Neural cell (in vitro differentiated cells): ENCODE measurements at regions not wholly inside any gene's neighbourhood (a gene's known extent, or its start where the extent isn't known, plus 50 kb on each side); places are given as distances from the start of the nearest gene placed in this dataset.

ENCODE experiments used
- H2AFZ ChIP-seq: fragments of 200-600, 300-800 bp; sonication (generic), shearing (Covaris generic); 2 replicates; pipeline ENCODE4 v1.6.0; 2014; ENCODE audit warnings: low read depth, mild to moderate bottlenecking, antibody characterized with exemption, low read length, moderate library complexity
- H3F3A ChIP-seq: fragments of 200-600 bp; shearing (Covaris generic); 2 replicates; pipeline ENCODE4 v1.6.1; 2016; ENCODE audit warnings: mild to moderate bottlenecking, moderate library complexity, mixed read lengths, antibody characterized with exemption, low read length; ENCODE audit not compliant: insufficient read depth, poor library complexity, severe bottlenecking
- H3K27ac ChIP-seq: fragments of 200-600, 300-800 bp; sonication (generic), shearing (Covaris generic); 2 replicates; pipeline ENCODE4 v1.5.1; 2014; ENCODE audit warnings: mild to moderate bottlenecking, low read length, moderate library complexity
- H3K27me3 ChIP-seq: fragments of 300-800, 200-600 bp; sonication (generic), shearing (Covaris generic); 2 replicates; pipeline ENCODE4 v1.6.0; 2014; ENCODE audit warnings: mild to moderate bottlenecking, low read depth, low read length, moderate library complexity; ENCODE audit not compliant: insufficient read depth
- H3K36me3 ChIP-seq: fragments of 300-800, 200-600 bp; sonication (generic), shearing (Covaris generic); 2 replicates; pipeline ENCODE4 v1.5.1; 2014; ENCODE audit warnings: mild to moderate bottlenecking, antibody characterized with exemption, low read length, moderate library complexity; ENCODE audit not compliant: insufficient read depth
- H3K4me2 ChIP-seq: fragments of 300-800, 200-600 bp; sonication (generic), shearing (Covaris generic); 2 replicates; pipeline ENCODE4 v1.6.0; 2014; ENCODE audit warnings: mild to moderate bottlenecking, low read length
- H3K4me3 ChIP-seq: fragments of 300-800, 200-600 bp; sonication (generic), shearing (Covaris generic); 2 replicates; pipeline ENCODE4 v1.5.1; 2014; ENCODE audit warnings: mild to moderate bottlenecking, low read length, moderate library complexity
- H3K79me2 ChIP-seq: fragments of 200-600 bp; shearing (Covaris generic); replicated peaks from 2 replicates; pipeline ENCODE4 v1.6.0; 2014; ENCODE audit warnings: mild to moderate bottlenecking, low read length, moderate library complexity; ENCODE audit not compliant: insufficient read depth
- H3K9ac ChIP-seq: fragments of 300-800, 200-600 bp; sonication (generic), shearing (Covaris generic); 2 replicates; pipeline ENCODE4 v1.6.1; 2016; ENCODE audit warnings: mild to moderate bottlenecking, low read length, mixed read lengths
- H3K9me2 ChIP-seq: fragments of 200-600 bp; shearing (Covaris generic); 2 replicates; pipeline ENCODE4 v1.6.1; 2016; ENCODE audit warnings: mild to moderate bottlenecking, low read length, mixed read lengths; ENCODE audit not compliant: insufficient read depth
- H3K9me3 ChIP-seq: fragments of 200-600, 300-800 bp; sonication (generic), shearing (Covaris generic); 2 replicates; pipeline ENCODE4 v1.6.1; 2016; ENCODE audit warnings: mild to moderate bottlenecking, mixed run types, low read length, moderate library complexity, mixed read lengths
- H4K20me1 ChIP-seq: fragments of 200-600 bp; shearing (Covaris generic); 2 replicates; pipeline ENCODE4 v1.6.1; 2016; ENCODE audit warnings: mild to moderate bottlenecking, mixed run types; ENCODE audit not compliant: insufficient read depth
- EP300 ChIP-seq: fragments of 450-650 bp; conservative IDR thresholded peaks from 2 replicates; pipeline ENCODE4 v1.6.1; 2014; ENCODE audit warnings: antibody characterized with exemption, mild to moderate bottlenecking, moderate library complexity; ENCODE audit not compliant: poor library complexity, severe bottlenecking
- EZH2 ChIP-seq: fragments of 200-600, 300-800 bp; shearing (Covaris generic), sonication (generic); IDR thresholded peaks from 2 replicates; pipeline ENCODE4 v1.6.1; 2014; ENCODE audit warnings: antibody characterized with exemption, low read length, borderline replicate concordance, mild to moderate bottlenecking; ENCODE audit not compliant: insufficient read depth, poor library complexity, severe bottlenecking
- MXI1 ChIP-seq: fragments of 450-650 bp; conservative IDR thresholded peaks from 2 replicates; pipeline ENCODE4 v1.6.1; 2014; ENCODE audit warnings: antibody characterized with exemption, mild to moderate bottlenecking; ENCODE audit not compliant: poor library complexity, severe bottlenecking
- POLR2AphosphoS5 ChIP-seq: IDR thresholded peaks from 2 replicates; pipeline ENCODE4 v1.6.1; 2012
- RAD21 ChIP-seq: fragments of 450-650 bp; conservative IDR thresholded peaks from 2 replicates; pipeline ENCODE4 v1.6.1; 2014; ENCODE audit warnings: antibody characterized with exemption, mild to moderate bottlenecking, moderate library complexity
- SMC3 ChIP-seq: fragments of 450-650 bp; conservative IDR thresholded peaks from 2 replicates; pipeline ENCODE4 v1.6.1; 2014; ENCODE audit warnings: antibody characterized with exemption, mild to moderate bottlenecking, moderate library complexity; ENCODE audit not compliant: poor library complexity
- TAF1 ChIP-seq: IDR thresholded peaks from 2 replicates; pipeline ENCODE4 v1.6.1; 2012; ENCODE audit warnings: low read depth
- TF ChIP-seq, protein P1 (sequence below): fragments of 450-650 bp; IDR thresholded peaks from 2 replicates; pipeline ENCODE4 v1.5.1; 2014; ENCODE audit warnings: antibody characterized with exemption, mild to moderate bottlenecking, moderate library complexity; ENCODE audit not compliant: poor library complexity, severe bottlenecking
- TF ChIP-seq, protein P2 (sequence below): IDR thresholded peaks from 2 replicates; pipeline ENCODE4 v1.6.1; 2012; ENCODE audit warnings: borderline replicate concordance

DNA sequence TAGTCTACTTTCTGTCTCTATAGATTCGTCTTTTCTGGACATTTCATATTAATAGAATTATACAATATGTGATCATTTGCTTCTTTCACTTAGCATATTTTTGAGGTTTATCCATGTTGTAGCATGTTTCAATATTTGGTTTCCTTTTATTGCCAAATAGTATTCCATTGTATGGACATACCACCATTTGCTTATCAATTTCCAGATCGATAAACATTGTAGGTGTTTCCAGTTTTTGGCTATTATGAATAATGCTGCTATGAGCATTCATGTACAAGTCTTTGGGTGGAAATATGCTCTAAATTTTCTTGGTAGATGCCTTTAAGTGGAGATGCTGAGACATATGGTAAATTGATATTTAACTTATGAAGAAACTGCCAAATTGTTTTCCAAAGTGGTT is 114.1 kb downstream of the RND3 start:
- no peaks in the 10 kb centered on the region for H3F3A ChIP-seq
- H3K27me3 ChIP-seq = no peaks in the 10 kb centered on the region
- no peaks in the 10 kb centered on the region for H4K20me1 ChIP-seq
- H3K79me2 ChIP-seq = no peaks in the 10 kb centered on the region
- H3K9ac ChIP-seq = no peak overlapping the region
- no peak overlapping the region for H3K4me3 ChIP-seq
- H3K4me2 ChIP-seq = no peak overlapping the region
- H3K27ac ChIP-seq = no peak overlapping the region
- H3K9me2 ChIP-seq = no peaks in the 10 kb centered on the region
- no peaks in the 10 kb centered on the region for H3K36me3 ChIP-seq
- no peaks in the 10 kb centered on the region for H3K9me3 ChIP-seq
- no peak overlapping the region for H2AFZ ChIP-seq
- TF ChIP-seq EZH2 = no peak
- TF ChIP-seq EP300 = no peak
- TF ChIP-seq, protein P1, sequence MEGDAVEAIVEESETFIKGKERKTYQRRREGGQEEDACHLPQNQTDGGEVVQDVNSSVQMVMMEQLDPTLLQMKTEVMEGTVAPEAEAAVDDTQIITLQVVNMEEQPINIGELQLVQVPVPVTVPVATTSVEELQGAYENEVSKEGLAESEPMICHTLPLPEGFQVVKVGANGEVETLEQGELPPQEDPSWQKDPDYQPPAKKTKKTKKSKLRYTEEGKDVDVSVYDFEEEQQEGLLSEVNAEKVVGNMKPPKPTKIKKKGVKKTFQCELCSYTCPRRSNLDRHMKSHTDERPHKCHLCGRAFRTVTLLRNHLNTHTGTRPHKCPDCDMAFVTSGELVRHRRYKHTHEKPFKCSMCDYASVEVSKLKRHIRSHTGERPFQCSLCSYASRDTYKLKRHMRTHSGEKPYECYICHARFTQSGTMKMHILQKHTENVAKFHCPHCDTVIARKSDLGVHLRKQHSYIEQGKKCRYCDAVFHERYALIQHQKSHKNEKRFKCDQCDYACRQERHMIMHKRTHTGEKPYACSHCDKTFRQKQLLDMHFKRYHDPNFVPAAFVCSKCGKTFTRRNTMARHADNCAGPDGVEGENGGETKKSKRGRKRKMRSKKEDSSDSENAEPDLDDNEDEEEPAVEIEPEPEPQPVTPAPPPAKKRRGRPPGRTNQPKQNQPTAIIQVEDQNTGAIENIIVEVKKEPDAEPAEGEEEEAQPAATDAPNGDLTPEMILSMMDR = no peak
- TF ChIP-seq, protein P2, sequence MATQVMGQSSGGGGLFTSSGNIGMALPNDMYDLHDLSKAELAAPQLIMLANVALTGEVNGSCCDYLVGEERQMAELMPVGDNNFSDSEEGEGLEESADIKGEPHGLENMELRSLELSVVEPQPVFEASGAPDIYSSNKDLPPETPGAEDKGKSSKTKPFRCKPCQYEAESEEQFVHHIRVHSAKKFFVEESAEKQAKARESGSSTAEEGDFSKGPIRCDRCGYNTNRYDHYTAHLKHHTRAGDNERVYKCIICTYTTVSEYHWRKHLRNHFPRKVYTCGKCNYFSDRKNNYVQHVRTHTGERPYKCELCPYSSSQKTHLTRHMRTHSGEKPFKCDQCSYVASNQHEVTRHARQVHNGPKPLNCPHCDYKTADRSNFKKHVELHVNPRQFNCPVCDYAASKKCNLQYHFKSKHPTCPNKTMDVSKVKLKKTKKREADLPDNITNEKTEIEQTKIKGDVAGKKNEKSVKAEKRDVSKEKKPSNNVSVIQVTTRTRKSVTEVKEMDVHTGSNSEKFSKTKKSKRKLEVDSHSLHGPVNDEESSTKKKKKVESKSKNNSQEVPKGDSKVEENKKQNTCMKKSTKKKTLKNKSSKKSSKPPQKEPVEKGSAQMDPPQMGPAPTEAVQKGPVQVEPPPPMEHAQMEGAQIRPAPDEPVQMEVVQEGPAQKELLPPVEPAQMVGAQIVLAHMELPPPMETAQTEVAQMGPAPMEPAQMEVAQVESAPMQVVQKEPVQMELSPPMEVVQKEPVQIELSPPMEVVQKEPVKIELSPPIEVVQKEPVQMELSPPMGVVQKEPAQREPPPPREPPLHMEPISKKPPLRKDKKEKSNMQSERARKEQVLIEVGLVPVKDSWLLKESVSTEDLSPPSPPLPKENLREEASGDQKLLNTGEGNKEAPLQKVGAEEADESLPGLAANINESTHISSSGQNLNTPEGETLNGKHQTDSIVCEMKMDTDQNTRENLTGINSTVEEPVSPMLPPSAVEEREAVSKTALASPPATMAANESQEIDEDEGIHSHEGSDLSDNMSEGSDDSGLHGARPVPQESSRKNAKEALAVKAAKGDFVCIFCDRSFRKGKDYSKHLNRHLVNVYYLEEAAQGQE = no peak
- no peak for TF ChIP-seq RAD21
- TF ChIP-seq SMC3 = no peak
- TF ChIP-seq TAF1 = no peak
- TF ChIP-seq POLR2AphosphoS5 = no peak
- no peak for TF ChIP-seq MXI1

DNA sequence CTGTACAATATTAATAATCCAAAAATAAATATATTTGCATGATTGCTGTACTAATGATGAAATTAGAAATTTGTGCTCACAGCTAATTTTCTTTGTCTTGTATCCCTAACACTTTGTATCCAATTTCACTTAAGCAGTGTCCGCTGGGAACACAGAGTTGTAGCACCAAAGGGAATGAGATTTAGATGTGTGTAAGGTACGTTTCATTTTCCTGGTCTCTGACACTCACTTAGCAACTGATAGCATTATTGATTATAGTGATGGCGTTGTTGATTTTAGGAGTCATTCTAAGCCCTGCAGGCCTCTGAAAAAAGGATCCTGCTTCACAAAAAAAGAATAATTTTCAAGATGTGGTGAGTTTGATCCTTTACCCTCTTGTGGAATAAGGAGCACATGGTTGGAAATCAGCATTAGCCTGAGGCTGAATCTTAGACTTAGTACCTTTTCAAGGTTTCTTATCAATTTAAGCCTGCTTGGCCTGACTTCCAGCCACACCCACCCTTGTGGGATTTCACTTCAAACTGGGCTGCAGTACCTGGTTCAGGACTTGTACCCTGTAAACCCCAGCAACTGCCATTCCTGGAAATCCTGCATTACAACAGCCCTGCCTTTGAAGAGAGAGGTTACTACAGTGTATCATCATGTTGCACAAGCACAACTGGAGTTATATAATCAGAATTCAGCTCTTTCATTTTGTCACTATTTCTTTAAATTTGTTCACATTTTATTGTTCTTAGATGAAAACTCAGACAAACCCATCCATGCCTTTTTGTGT is 116.2 kb downstream of the RND3 start:
- no peaks in the 10 kb centered on the region for H3K36me3 ChIP-seq
- no peaks in the 10 kb centered on the region for H3K79me2 ChIP-seq
- no peaks in the 10 kb centered on the region for H3F3A ChIP-seq
- H3K27me3 ChIP-seq = no peaks in the 10 kb centered on the region
- no peaks in the 10 kb centered on the region for H4K20me1 ChIP-seq
- no peak overlapping the region for H3K27ac ChIP-seq
- TF ChIP-seq TAF1 (no peak), EZH2 (no peak), POLR2AphosphoS5 (no peak), SMC3 (no peak), MXI1 (no peak), EP300 (no peak), RAD21 (no peak)
- TF ChIP-seq, protein P1 = no peak
- TF ChIP-seq, protein P2 = no peak
- H3K4me2 ChIP-seq = no peak overlapping the region
- no peak overlapping the region for H2AFZ ChIP-seq
- no peak overlapping the region for H3K9ac ChIP-seq
- no peak overlapping the region for H3K4me3 ChIP-seq
- no peaks in the 10 kb centered on the region for H3K9me3 ChIP-seq
- H3K9me2 ChIP-seq = no peaks in the 10 kb centered on the region
